ENCODE measurements at regions not wholly inside any gene's neighbourhood (a gene's known extent, or its start where the extent isn't known, plus 50 kb on each side); places are given as distances from the start of the nearest gene placed in this dataset.

GRCh38 chr10:21279217-21279575 is 246.3 kb downstream of the SKIDA1 start:
- TF ChIP-seq, protein P1, sequence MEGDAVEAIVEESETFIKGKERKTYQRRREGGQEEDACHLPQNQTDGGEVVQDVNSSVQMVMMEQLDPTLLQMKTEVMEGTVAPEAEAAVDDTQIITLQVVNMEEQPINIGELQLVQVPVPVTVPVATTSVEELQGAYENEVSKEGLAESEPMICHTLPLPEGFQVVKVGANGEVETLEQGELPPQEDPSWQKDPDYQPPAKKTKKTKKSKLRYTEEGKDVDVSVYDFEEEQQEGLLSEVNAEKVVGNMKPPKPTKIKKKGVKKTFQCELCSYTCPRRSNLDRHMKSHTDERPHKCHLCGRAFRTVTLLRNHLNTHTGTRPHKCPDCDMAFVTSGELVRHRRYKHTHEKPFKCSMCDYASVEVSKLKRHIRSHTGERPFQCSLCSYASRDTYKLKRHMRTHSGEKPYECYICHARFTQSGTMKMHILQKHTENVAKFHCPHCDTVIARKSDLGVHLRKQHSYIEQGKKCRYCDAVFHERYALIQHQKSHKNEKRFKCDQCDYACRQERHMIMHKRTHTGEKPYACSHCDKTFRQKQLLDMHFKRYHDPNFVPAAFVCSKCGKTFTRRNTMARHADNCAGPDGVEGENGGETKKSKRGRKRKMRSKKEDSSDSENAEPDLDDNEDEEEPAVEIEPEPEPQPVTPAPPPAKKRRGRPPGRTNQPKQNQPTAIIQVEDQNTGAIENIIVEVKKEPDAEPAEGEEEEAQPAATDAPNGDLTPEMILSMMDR (IDR thresholded peaks at IDR 0.05): no peak

GRCh38 chr10:21278491-21279216 is 246.8 kb downstream of the SKIDA1 start:
- TF ChIP-seq ZFX (IDR thresholded peaks at IDR 0.05; ENCODE audit: borderline replicate concordance): no peak
- TF ChIP-seq, protein P1 (IDR thresholded peaks at IDR 0.05): peak; percentile 80
- no peak overlapping the region for H3K27ac ChIP-seq

More at GRCh38 chr10:21279217-21279575, 246.3 kb downstream of the SKIDA1 start:
- no peak overlapping the region for H3K27ac ChIP-seq

- no peak overlapping the region for H3K27ac ChIP-seq
- TF ChIP-seq ZFX (IDR thresholded peaks at IDR 0.05; ENCODE audit: borderline replicate concordance): no peak
- TF ChIP-seq, protein P1 (IDR thresholded peaks at IDR 0.05): no peak
Measured at GRCh38 chr10:21273400-21273968, 252.0 kb downstream of the SKIDA1 start.

DNA sequence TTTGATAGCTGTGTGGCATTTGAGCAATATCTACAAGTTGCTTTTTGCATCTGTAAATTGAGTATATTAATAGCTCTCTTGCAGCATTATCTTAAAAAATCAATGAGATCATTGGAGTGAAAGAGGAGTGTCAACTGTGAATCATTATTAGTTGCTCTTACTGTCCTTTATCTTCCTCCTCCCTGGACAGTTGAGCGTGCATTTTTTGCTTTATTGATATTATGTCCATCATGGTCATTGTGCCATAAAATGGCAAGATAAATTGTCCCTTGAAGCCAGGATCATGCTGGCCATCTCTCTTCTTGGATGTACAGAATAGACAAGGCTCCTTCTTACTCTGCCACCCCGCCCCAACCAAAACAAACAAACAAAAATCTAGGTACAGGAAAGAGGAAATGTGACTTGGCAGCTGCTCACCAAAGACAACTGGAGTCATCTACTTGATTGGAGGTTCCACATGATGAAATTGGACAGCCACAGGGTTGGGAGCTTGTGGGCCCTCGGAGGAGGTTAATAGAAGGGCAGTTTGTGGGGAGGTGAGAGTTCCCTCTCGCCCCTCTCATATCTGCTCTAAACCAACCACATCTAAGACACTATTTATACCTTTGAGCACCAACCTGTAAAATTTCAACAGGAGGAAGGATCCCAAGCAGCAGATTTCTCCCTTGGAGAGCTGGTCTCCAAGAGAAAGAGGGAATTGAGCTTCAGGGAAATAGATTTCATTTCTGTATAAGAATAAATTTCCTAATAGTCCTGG is 252.7 kb downstream of the SKIDA1 start:
- no peak overlapping the region for H3K27ac ChIP-seq
- TF ChIP-seq, protein P1 (IDR thresholded peaks at IDR 0.05): no peak

GRCh38 chr10:21270976-21271375 is 254.5 kb downstream of the SKIDA1 start:
- H3K27ac ChIP-seq: no peak overlapping the region
- TF ChIP-seq, protein P1 (IDR thresholded peaks at IDR 0.05): no peak
- TF ChIP-seq ZFX (IDR thresholded peaks at IDR 0.05; ENCODE audit: borderline replicate concordance): no peak

DNA sequence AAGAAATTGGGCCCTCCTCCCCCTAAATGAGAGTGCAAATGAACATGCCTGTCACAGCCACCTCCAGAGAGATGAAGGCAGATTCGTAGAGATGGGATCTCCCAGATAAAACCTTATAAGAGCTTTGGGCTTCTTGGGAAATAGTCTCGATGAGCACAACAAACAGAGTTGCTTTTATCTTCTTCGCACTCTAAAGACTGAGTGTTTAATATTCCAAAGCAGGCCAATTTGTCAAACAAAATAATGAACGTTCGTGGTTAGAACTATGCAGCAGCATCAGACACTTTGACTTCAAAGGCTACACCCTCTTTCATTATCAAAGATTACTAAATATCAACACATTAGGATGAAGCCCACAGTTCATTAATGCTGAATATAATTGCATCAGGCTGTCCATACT is 256.2 kb downstream of the SKIDA1 start:
- no peak for TF ChIP-seq ZFX (IDR thresholded peaks at IDR 0.05; ENCODE audit: borderline replicate concordance)
- TF ChIP-seq, protein P1 (IDR thresholded peaks at IDR 0.05): no peak
- no peak overlapping the region for H3K27ac ChIP-seq

DNA sequence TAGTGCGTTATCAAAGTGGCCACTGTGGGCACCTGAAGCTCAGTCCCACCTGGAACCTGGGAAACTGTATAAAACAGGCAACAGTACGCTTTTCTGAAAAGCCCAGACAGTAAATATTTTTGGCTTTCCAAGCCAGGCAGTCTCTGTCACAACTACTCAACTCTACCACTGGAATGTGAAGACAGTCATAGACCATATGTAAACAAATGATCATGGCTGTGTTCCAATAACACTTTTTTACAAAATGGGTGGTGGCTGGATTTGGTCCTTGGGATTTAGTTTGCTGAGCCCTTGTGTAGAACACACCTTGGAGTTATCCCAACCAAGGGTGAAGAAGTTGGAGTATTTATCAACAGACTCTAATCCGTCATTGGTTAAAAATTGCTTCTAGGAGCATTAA is 259.9 kb downstream of the SKIDA1 start:
- no peak for TF ChIP-seq ZFX (IDR thresholded peaks at IDR 0.05; ENCODE audit: borderline replicate concordance)
- H3K27ac ChIP-seq: no peak overlapping the region
